Mesothelial cell of epicardium (in vitro differentiated cells): ENCODE measurements at regions not wholly inside any gene's neighbourhood (a gene's known extent, or its start where the extent isn't known, plus 50 kb on each side); places are given as distances from the start of the nearest gene placed in this dataset.

ENCODE experiments used
- DNase-seq, 2 experiments: peaks; one replicate each; pipeline ENCODE4 v3.0.0; 2021; ENCODE audit warnings: low spot score in 2 of 2; ENCODE audit not compliant: unreplicated experiment in 2 of 2
- H3K27ac Mint-ChIP-seq: 2 replicates; pipeline ENCODE4 v1.8.0; 2021; ENCODE audit warnings: mixed read lengths
- H3K27me3 Mint-ChIP-seq: 2 replicates; pipeline ENCODE4 v1.8.0; 2021; ENCODE audit warnings: low read depth, mixed read lengths
- H3K36me3 Mint-ChIP-seq: 2 replicates; pipeline ENCODE4 v1.8.0; 2021; ENCODE audit warnings: mixed read lengths
- H3K4me1 Mint-ChIP-seq: 2 replicates; pipeline ENCODE4 v1.8.0; 2021; ENCODE audit warnings: mixed read lengths
- H3K4me3 Mint-ChIP-seq: 2 replicates; pipeline ENCODE4 v1.8.0; 2021; ENCODE audit warnings: mild to moderate bottlenecking, moderate library complexity, mixed read lengths
- H3K9me3 Mint-ChIP-seq: 2 replicates; pipeline ENCODE4 v1.8.0; 2021; ENCODE audit warnings: mixed read lengths
- CTCF ChIP-seq: fragments of 200-600 bp; sonication (generic); IDR thresholded peaks from one replicate; pipeline ENCODE4 v1.5.0; 2021; ENCODE audit warnings: antibody characterized with exemption; ENCODE audit not compliant: unreplicated experiment

GRCh38 chr7:79555571-79555970 lies 102.1 kb upstream of the MAGI2 start:
- H3K9me3 Mint-ChIP-seq: peaks cover 6% of the 10 kb centered on the region

GRCh38 chr7:79553811-79554555 lies 100.5 kb upstream of the MAGI2 start:
- TF ChIP-seq CTCF: no peak
- H3K4me3 Mint-ChIP-seq: no peak overlapping the region
- H3K4me1 Mint-ChIP-seq: no peaks in the 10 kb centered on the region
- peaks cover 6% of the 10 kb centered on the region for H3K9me3 Mint-ChIP-seq
- H3K27me3 Mint-ChIP-seq: no peaks in the 10 kb centered on the region
- no peak overlapping the region for H3K27ac Mint-ChIP-seq
- peaks cover 3% of the 10 kb centered on the region for H3K36me3 Mint-ChIP-seq
- DNase-seq: no peak

More at GRCh38 chr7:79555571-79555970, 102.1 kb upstream of the MAGI2 start:
- H3K27me3 Mint-ChIP-seq: no peaks in the 10 kb centered on the region
- no peak for DNase-seq
- H3K27ac Mint-ChIP-seq: no peak overlapping the region
- no peaks in the 10 kb centered on the region for H3K4me1 Mint-ChIP-seq
- peaks cover 3% of the 10 kb centered on the region for H3K36me3 Mint-ChIP-seq
- TF ChIP-seq CTCF: no peak
- H3K4me3 Mint-ChIP-seq: no peak overlapping the region

- Mint-ChIP-seq H3K36me3 (peaks cover 3% of the 10 kb centered on the region), H3K27ac (no peak overlapping the region), H3K4me3 (no peak overlapping the region), H3K9me3 (peaks cover 9% of the 10 kb centered on the region), H3K4me1 (no peaks in the 10 kb centered on the region), H3K27me3 (no peaks in the 10 kb centered on the region)
- DNase-seq: no peak
- no peak for TF ChIP-seq CTCF
Measured at GRCh38 chr7:79552463-79552862, 99.0 kb upstream of the MAGI2 start.

GRCh38 chr7:79548727-79549126 lies 95.3 kb upstream of the MAGI2 start:
- no peak for DNase-seq
- H3K27ac Mint-ChIP-seq: no peak overlapping the region
- no peak overlapping the region for H3K4me3 Mint-ChIP-seq
- peaks cover 3% of the 10 kb centered on the region for H3K9me3 Mint-ChIP-seq
- no peak for TF ChIP-seq CTCF
- H3K27me3 Mint-ChIP-seq: no peaks in the 10 kb centered on the region
- no peaks in the 10 kb centered on the region for H3K4me1 Mint-ChIP-seq
- H3K36me3 Mint-ChIP-seq: no peaks in the 10 kb centered on the region

GRCh38 chr7:79547132-79547531 lies 93.7 kb upstream of the MAGI2 start:
- H3K27me3 Mint-ChIP-seq: no peaks in the 10 kb centered on the region
- no peaks in the 10 kb centered on the region for H3K4me1 Mint-ChIP-seq
- H3K9me3 Mint-ChIP-seq: peaks cover 3% of the 10 kb centered on the region
- H3K4me3 Mint-ChIP-seq: no peak overlapping the region
- H3K27ac Mint-ChIP-seq: no peak overlapping the region
- no peak for TF ChIP-seq CTCF
- no peak for DNase-seq
- no peaks in the 10 kb centered on the region for H3K36me3 Mint-ChIP-seq
